K562 (cell line): ENCODE measurements at regions not wholly inside any gene's neighbourhood (a gene's known extent, or its start where the extent isn't known, plus 50 kb on each side); places are given as distances from the start of the nearest gene placed in this dataset.

Source experiments
- CEBPB ChIP-seq: fragments of 450-650 bp; IDR thresholded peaks from 2 replicates; pipeline ENCODE4 v1.6.1; 2016; ENCODE audit warnings: missing genetic modification characterization, missing compliant biosample characterization
- CTCF ChIP-seq, 3 experiments: IDR thresholded peaks in 2 of 3; conservative IDR thresholded peaks in 1 of 3; 2 replicates each; pipeline ENCODE4 v1.5.1; 2011 to 2012; ENCODE audit warnings: low read length in 3 of 3, mild to moderate bottlenecking in 3 of 3, control low read depth in 2 of 3, improper control_type of control experiment in 1 of 3, inconsistent platforms in 1 of 3, low read depth in 1 of 3, mixed read lengths in 1 of 3, moderate library complexity in 1 of 3; ENCODE audit not compliant: insufficient read depth in 2 of 3
- HDGF ChIP-seq: fragments of 450-650 bp; IDR thresholded peaks from 2 replicates; pipeline ENCODE4 v1.6.1; 2016
- HNRNPL ChIP-seq: fragments of 200-400 bp; formaldehyde crosslinking; IDR thresholded peaks from 2 replicates; pipeline ENCODE4 v1.6.1; 2017; ENCODE audit warnings: low read depth, mild to moderate bottlenecking, low read length
- SMARCE1 ChIP-seq: fragments of 450-650 bp; IDR thresholded peaks from 2 replicates; pipeline ENCODE4 v1.7.1; 2016; ENCODE audit warnings: mild to moderate bottlenecking
- ZFP30 ChIP-seq: fragments of 250-450 bp; sonication (Bioruptor Pico); IDR thresholded peaks from 2 replicates; pipeline ENCODE4 v1.8.0; 2022; ENCODE audit warnings: moderate library complexity, mild to moderate bottlenecking, inconsistent platforms, borderline replicate concordance
- ZNF444 ChIP-seq: fragments of 250-450 bp; sonication (Bioruptor Pico); IDR thresholded peaks from 2 replicates; pipeline ENCODE4 v1.4.0; 2020; ENCODE audit warnings: mild to moderate bottlenecking, moderate library complexity

- TF ChIP-seq CTCF (IDR thresholded peaks at IDR 0.05 in 2 of 3, conservative IDR thresholded peaks at IDR 0.05 in 1 of 3; ENCODE audit: insufficient read depth in 2 of 3, low read depth in 1 of 3, low read length in 3 of 3) (no peak), HDGF (no peak), ZNF444 (CRISPR knock-in tag) (no peak), HNRNPL (no peak), ZFP30 (CRISPR knock-in tag) (no peak), SMARCE1 (no peak), CEBPB (tag) (no peak)
Observed at GRCh38 chr10:121027371-121027770, 176.2 kb downstream of the WDR11 start.
